HepG2 (cell line): ENCODE measurements at regions not wholly inside any gene's neighbourhood (a gene's known extent, or its start where the extent isn't known, plus 50 kb on each side); places are given as distances from the start of the nearest gene placed in this dataset.

Experiments
- CBX2 ChIP-seq, 2 experiments: fragments of 200-600 bp in 1 of 2; sonication (generic); formaldehyde crosslinking in 1 of 2; IDR thresholded peaks; 2 replicates each; pipeline versions ENCODE4 v1.7.0 to v1.8.1; 2018 to 2022; ENCODE audit warnings: low read depth in 2 of 2, low read length in 1 of 2, mild to moderate bottlenecking in 1 of 2, missing genetic modification reagents in 1 of 2
- CTCF ChIP-seq: sonication (generic); formaldehyde crosslinking; IDR thresholded peaks from 2 replicates; pipeline ENCODE4 v1.5.0; 2020; ENCODE audit warnings: mild to moderate bottlenecking, missing genetic modification reagents, moderate library complexity
- NR3C1 ChIP-seq: sonication (generic); formaldehyde crosslinking; IDR thresholded peaks from 2 replicates; pipeline ENCODE4 v1.4.0; 2020; ENCODE audit warnings: missing genetic modification reagents
- PREB ChIP-seq: sonication (generic); formaldehyde crosslinking; IDR thresholded peaks from 2 replicates; pipeline ENCODE4 v1.4.0; 2020; ENCODE audit warnings: missing genetic modification reagents
- SMC3 ChIP-seq: IDR thresholded peaks from 2 replicates; pipeline ENCODE4 v1.6.1; 2011; ENCODE audit warnings: low read length, improper control_type of control experiment
- XRCC5 ChIP-seq: fragments of 200-400 bp; formaldehyde crosslinking; optimal IDR thresholded peaks from 2 replicates; pipeline ENCODE3; 2017; ENCODE audit warnings: mild to moderate bottlenecking, low read length
- ZNF362 ChIP-seq: sonication (generic); formaldehyde crosslinking; IDR thresholded peaks from 2 replicates; pipeline ENCODE4 v1.4.0; 2020; ENCODE audit warnings: missing genetic modification reagents, mild to moderate bottlenecking, borderline replicate concordance
- ZNF776 ChIP-seq: sonication (generic); formaldehyde crosslinking; IDR thresholded peaks from 2 replicates; pipeline ENCODE4 v1.4.0; 2020; ENCODE audit warnings: mild to moderate bottlenecking, missing genetic modification reagents

DNA sequence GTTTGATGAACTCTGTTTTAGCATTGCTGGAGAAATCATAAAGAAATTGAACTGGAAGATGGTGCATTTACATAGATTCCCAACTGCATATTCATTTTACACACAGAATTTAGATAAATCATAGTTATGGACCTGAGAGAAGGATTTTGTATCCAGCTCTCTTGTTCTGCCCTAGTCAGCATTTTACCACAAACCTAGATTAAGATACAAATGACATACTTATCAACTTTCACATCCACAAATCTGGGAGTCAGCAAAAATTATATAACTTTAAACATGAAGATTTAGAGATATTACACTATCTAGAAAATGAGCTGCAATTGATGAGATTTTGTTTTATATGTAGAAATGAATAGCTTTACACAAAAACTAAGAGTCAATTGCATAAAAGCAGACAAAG lies 632.8 kb downstream of the IGSF11 start:
- no peak for TF ChIP-seq SMC3
- TF ChIP-seq CTCF = no peak
- no peak for TF ChIP-seq PREB (CRISPR knock-in tag)
- no peak for TF ChIP-seq ZNF362 (CRISPR knock-in tag)
- no peak for TF ChIP-seq CBX2 (IDR thresholded peaks at IDR 0.05; ENCODE audit: low read depth, low read length)
- no peak for TF ChIP-seq CBX2 (CRISPR knock-in tag; IDR thresholded peaks at IDR 0.05; ENCODE audit: low read depth)
- TF ChIP-seq NR3C1 (CRISPR knock-in tag) = no peak
- no peak for TF ChIP-seq XRCC5
- no peak for TF ChIP-seq ZNF776 (CRISPR knock-in tag)
